Heart left ventricle (tissue), 13 donors: ENCODE measurements at regions not wholly inside any gene's neighbourhood (a gene's known extent, or its start where the extent isn't known, plus 50 kb on each side); places are given as distances from the start of the nearest gene placed in this dataset.

Source experiments
- POLR2A ChIP-seq, 2 donors: fragments of 450-650 bp; IDR thresholded peaks; one replicate each; pipeline ENCODE4 v1.6.1; 2017; ENCODE audit warnings: antibody characterized with exemption in 2 of 2, mild to moderate bottlenecking in 2 of 2, moderate library complexity in 2 of 2
- TF ChIP-seq, protein P1 (sequence below), 12 donors: fragments of 200-600 bp; sonication (generic) in 4 of 12; IDR thresholded peaks; one replicate each; pipeline versions ENCODE4 v1.5.0 to v1.8.0; 2018 to 2022; ENCODE audit warnings: antibody characterized with exemption in 12 of 12, mild to moderate bottlenecking in 5 of 12
- donor health status: ischemic (EF 13 %, LVEDD 7.1; RV severe dilation, severe dysfunction).
- donor health status: DM: no; HTN: yes; CAD: no.
- donor health status: DM: no; HTN: no; CAD: no.
- donor health status: ischemic (EF 25% LVEDD 6.9; RV normal size, moderate dysfunction).
- donor health status: ischemic (EF 25% LVEDD 5.7; RV mildly dilated, moderate dysfunction).
- donor health status: ischemic (EF 35%, LVEDD 5.7; RV mildly dilated, moderate dysfunction).
- donor health status: nonischemic (EF 11% LVEDD 7.7; RV severe dilation, severe dysfunction).
- donor health status: DM: yes; HTN: yes; CAD: no.
- donor health status: PGD.
- donor health status: ischemic (EF 29% LVEDD 5.4; RV normal size, mild dysfunction).
- donor health status: nonischemic (EF 23%, LVEDD 6.1; RV moderate dilation, normal function).

DNA sequence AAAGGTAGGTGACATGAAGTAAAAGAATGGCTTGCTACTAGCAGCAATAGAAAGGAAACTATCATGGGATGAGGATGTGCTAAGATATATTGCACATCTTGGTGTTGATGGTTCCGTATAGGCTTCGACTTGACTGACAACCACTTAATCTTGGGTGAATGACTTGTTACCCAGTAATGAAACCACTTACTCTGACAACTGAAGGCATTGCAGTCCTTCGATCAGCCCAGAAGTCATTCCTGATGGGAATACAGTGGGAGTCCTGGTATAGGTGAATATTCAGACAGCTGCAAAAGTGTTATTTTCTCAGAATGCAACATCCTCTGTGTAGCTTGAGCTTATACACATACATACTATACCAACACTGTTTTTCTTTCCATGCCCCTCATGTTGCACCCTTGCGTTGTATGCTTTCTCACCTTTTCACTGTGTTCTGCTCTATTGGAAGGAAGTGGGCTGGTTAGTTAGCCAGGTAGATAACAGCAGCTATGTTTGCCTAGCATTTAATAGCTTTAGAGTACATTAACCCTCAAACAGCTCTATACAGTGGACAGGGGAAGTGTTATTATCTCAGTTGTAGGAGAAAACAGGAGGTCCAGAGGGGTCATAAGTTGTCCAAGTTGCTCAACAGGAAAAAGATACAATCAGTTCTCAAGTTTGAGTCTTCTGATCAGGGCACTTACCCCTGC is 376.5 kb downstream of the MFSD1 start:
- TF ChIP-seq POLR2A (IDR thresholded peaks at IDR 0.05) = no peak
- TF ChIP-seq, protein P1, sequence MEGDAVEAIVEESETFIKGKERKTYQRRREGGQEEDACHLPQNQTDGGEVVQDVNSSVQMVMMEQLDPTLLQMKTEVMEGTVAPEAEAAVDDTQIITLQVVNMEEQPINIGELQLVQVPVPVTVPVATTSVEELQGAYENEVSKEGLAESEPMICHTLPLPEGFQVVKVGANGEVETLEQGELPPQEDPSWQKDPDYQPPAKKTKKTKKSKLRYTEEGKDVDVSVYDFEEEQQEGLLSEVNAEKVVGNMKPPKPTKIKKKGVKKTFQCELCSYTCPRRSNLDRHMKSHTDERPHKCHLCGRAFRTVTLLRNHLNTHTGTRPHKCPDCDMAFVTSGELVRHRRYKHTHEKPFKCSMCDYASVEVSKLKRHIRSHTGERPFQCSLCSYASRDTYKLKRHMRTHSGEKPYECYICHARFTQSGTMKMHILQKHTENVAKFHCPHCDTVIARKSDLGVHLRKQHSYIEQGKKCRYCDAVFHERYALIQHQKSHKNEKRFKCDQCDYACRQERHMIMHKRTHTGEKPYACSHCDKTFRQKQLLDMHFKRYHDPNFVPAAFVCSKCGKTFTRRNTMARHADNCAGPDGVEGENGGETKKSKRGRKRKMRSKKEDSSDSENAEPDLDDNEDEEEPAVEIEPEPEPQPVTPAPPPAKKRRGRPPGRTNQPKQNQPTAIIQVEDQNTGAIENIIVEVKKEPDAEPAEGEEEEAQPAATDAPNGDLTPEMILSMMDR (IDR thresholded peaks at IDR 0.05) = no peak
